Kidney (tissue), 13 donors: ENCODE measurements at regions not wholly inside any gene's neighbourhood (a gene's known extent, or its start where the extent isn't known, plus 50 kb on each side); places are given as distances from the start of the nearest gene placed in this dataset.

Experiments used
- DNase-seq, 5 donors: peaks; one replicate each; pipeline ENCODE4 v3.0.0-alpha.2; 2013 to 2020
- FAIRE-seq: peaks from 2 replicates; lab custom pipeline; 2012; peaks lifted over from hg19 to GRCh38; lab: Jason Lieb, UNC
- H3K27ac ChIP-seq, 2 donors: one replicate each; pipeline ENCODE4 v1.7.0; 2013; ENCODE audit warnings: low read depth in 2 of 2, low read length in 2 of 2, inconsistent platforms in 1 of 2
- H3K27me3 ChIP-seq: one replicate; pipeline ENCODE4 v1.7.1; 2013; ENCODE audit warnings: low read length, inconsistent platforms; ENCODE audit not compliant: control insufficient read depth, insufficient read depth
- H3K36me3 ChIP-seq, 3 donors: one replicate each; pipeline versions ENCODE4 v1.7.0 to v1.7.1; 2013; ENCODE audit warnings: low read length in 3 of 3, control low read depth in 1 of 3, inconsistent platforms in 1 of 3; ENCODE audit not compliant: insufficient read depth in 3 of 3, control insufficient read depth in 2 of 3
- H3K4me1 ChIP-seq, 3 donors: one replicate each; pipeline versions ENCODE4 v1.7.0 to v1.7.1; 2013; ENCODE audit warnings: low read length in 3 of 3, inconsistent platforms in 1 of 3, low read depth in 1 of 3; ENCODE audit not compliant: control insufficient read depth in 2 of 3, insufficient read depth in 2 of 3
- H3K4me3 ChIP-seq, 3 donors: one replicate each; pipeline versions ENCODE4 v1.7.0 to v1.8.1; 2013; ENCODE audit warnings: low read length in 3 of 3, control low read depth in 1 of 3, inconsistent platforms in 1 of 3
- H3K9ac ChIP-seq, 3 donors: one replicate each; pipeline versions ENCODE4 v1.7.0 to v1.7.1; 2013; ENCODE audit warnings: low read length in 3 of 3, control low read depth in 1 of 3, inconsistent platforms in 1 of 3
- H3K9me3 ChIP-seq, 3 donors: one replicate each; pipeline versions ENCODE4 v1.7.0 to v1.7.1; 2013; ENCODE audit warnings: low read length in 3 of 3, control low read depth in 1 of 3, inconsistent platforms in 1 of 3; ENCODE audit not compliant: control insufficient read depth in 2 of 3, insufficient read depth in 1 of 3
- CTCF ChIP-seq: IDR thresholded peaks from 3 replicates; pipeline ENCODE4 v1.5.1; 2012; ENCODE audit warnings: mild to moderate bottlenecking, moderate library complexity, borderline replicate concordance; ENCODE audit not compliant: insufficient read depth; ENCODE audit errors: extremely low read depth
- intact Hi-C: fragments of 100-400 bp; cut with DNase I; formaldehyde crosslinking; loops from one replicate; pipeline ENCODE4 v1.11.1; 2022
- donor health status: control.
- donor health status: control.
- donor health status: control.
- donor health status: control.
- donor health status: control.
- donor health status: DM: yes; HTN: yes; CAD: no.
- donor health status: Normal renal cell carcinoma (clear cell type).

GRCh38 chr3:168615493-168616020 lies 519.8 kb upstream of the GOLIM4 start:
- FAIRE-seq (no peak), DNase-seq (no peak)
- no peak overlapping the region for H3K27ac ChIP-seq
- no peak overlapping the region for H3K9ac ChIP-seq
- no peak for TF ChIP-seq CTCF
- H3K9me3 ChIP-seq: no peaks in the 10 kb centered on the region
- H3K36me3 ChIP-seq: no peaks in the 10 kb centered on the region
- intact Hi-C loops: no loop called here
- no peak overlapping the region for H3K4me3 ChIP-seq
- no peaks in the 10 kb centered on the region for H3K27me3 ChIP-seq
- H3K4me1 ChIP-seq: no peaks in the 10 kb centered on the region

- intact Hi-C loops: no loop called here
- TF ChIP-seq CTCF: no peak
- Histone ChIP-seq H3K27me3 (no peaks in the 10 kb centered on the region), H3K4me3 (no peak overlapping the region), H3K36me3 (no peaks in the 10 kb centered on the region), H3K27ac (no peak overlapping the region), H3K9ac (no peak overlapping the region), H3K4me1 (no peaks in the 10 kb centered on the region), H3K9me3 (no peaks in the 10 kb centered on the region)
- DNase-seq (no peak), FAIRE-seq (no peak)
Measured at GRCh38 chr3:168613151-168613550, 517.4 kb upstream of the GOLIM4 start.

- H3K27ac ChIP-seq: no peak overlapping the region
- no peak for FAIRE-seq
- no peak for TF ChIP-seq CTCF
- no peaks in the 10 kb centered on the region for H3K4me1 ChIP-seq
- no peaks in the 10 kb centered on the region for H3K9me3 ChIP-seq
- no peaks in the 10 kb centered on the region for H3K27me3 ChIP-seq
- no peak overlapping the region for H3K9ac ChIP-seq
- no peak overlapping the region for H3K4me3 ChIP-seq
- no peak for DNase-seq
- intact Hi-C loops: no loop called here
- H3K36me3 ChIP-seq: no peaks in the 10 kb centered on the region
Measured at GRCh38 chr3:168612671-168613070, 516.9 kb upstream of the GOLIM4 start.

GRCh38 chr3:168611826-168612225 lies 516.1 kb upstream of the GOLIM4 start:
- FAIRE-seq: no peak
- no peaks in the 10 kb centered on the region for H3K27me3 ChIP-seq
- H3K4me3 ChIP-seq: no peak overlapping the region
- TF ChIP-seq CTCF: no peak
- no peak for DNase-seq
- no peak overlapping the region for H3K9ac ChIP-seq
- intact Hi-C loops: no loop called here
- H3K4me1 ChIP-seq: no peaks in the 10 kb centered on the region
- no peaks in the 10 kb centered on the region for H3K9me3 ChIP-seq
- no peak overlapping the region for H3K27ac ChIP-seq
- no peaks in the 10 kb centered on the region for H3K36me3 ChIP-seq
